ENCODE measurements at regions not wholly inside any gene's neighbourhood (a gene's known extent, or its start where the extent isn't known, plus 50 kb on each side); places are given as distances from the start of the nearest gene placed in this dataset.

GRCh38 chr20:52410731-52411234 lies 219.2 kb upstream of the ZFP64 start:
- in situ Hi-C loops (cut with HindIII; ENCODE audit: low pct_unique_long_range_greater_than_20kb, low sequenced_read_pairs) (no loop called here), intact Hi-C loops (cut with micrococcal nuclease; ENCODE audit: unreplicated experiment) (no loop called here)
- Histone ChIP-seq H3K9me3 (ENCODE audit: control insufficient read depth, insufficient read depth, low read depth, low read length) (no peaks in the 10 kb centered on the region), H3K4me3 (ENCODE audit: low read depth in 2 of 2, low read length in 2 of 2) (no peak overlapping the region), H3K27me3 (ENCODE audit: control insufficient read depth, insufficient read depth, low read length) (no peaks in the 10 kb centered on the region), H3K36me3 (ENCODE audit: control insufficient read depth, insufficient read depth, low read length) (no peaks in the 10 kb centered on the region), H3K27ac (ENCODE audit: low read length) (no peak overlapping the region), H3K4me1 (ENCODE audit: control insufficient read depth, insufficient read depth, low read length) (no peaks in the 10 kb centered on the region)
- ChIA-PET CTCF (interaction anchor here (0.7 kb wide), 1 partner anchor 304 kb away, joined by 6 read pairs; no protein-coding TSS in a partner anchor), POLR2A (no interaction called here)
- ATAC-seq = no peak
- no TSS peak for BruUV-seq (replicated peaks)
- no peak for TF ChIP-seq SIN3A (IDR thresholded peaks at IDR 0.05; ENCODE audit: borderline replicate concordance, insufficient read depth, low read depth, low read length)
- no peak for TF ChIP-seq CTCF (IDR thresholded peaks at IDR 0.05)
- TF ChIP-seq TCF7L2 (IDR thresholded peaks at IDR 0.05; ENCODE audit: low read depth, low read length) = no peak
- no peak for TF ChIP-seq REST (IDR thresholded peaks at IDR 0.05; ENCODE audit: insufficient read depth in 1 of 2, low read depth in 2 of 2, low read length in 1 of 2)
- no peak for TF ChIP-seq POLR2AphosphoS5 (IDR thresholded peaks at IDR 0.05; ENCODE audit: low read depth, low read length)
- no peak for DNase-seq (ENCODE audit: low read depth, low spot score)

- CTCF ChIA-PET = no interaction called here
- ATAC-seq = no peak
- Histone ChIP-seq H3K9me3 (ENCODE audit: control insufficient read depth, insufficient read depth, low read depth, low read length) (no peaks in the 10 kb centered on the region), H3K4me1 (ENCODE audit: control insufficient read depth, insufficient read depth, low read length) (no peaks in the 10 kb centered on the region), H3K36me3 (ENCODE audit: control insufficient read depth, insufficient read depth, low read length) (no peaks in the 10 kb centered on the region), H3K27ac (ENCODE audit: low read length) (no peak overlapping the region), H3K27me3 (ENCODE audit: control insufficient read depth, insufficient read depth, low read length) (no peaks in the 10 kb centered on the region), H3K4me3 (ENCODE audit: low read depth in 2 of 2, low read length in 2 of 2) (no peak overlapping the region)
- POLR2A ChIA-PET = no interaction called here
- in situ Hi-C loops (cut with HindIII; ENCODE audit: low pct_unique_long_range_greater_than_20kb, low sequenced_read_pairs) = no loop called here
- DNase-seq (ENCODE audit: low read depth, low spot score) = no peak
- BruUV-seq (replicated peaks) = no TSS peak
- no peak for TF ChIP-seq CTCF (IDR thresholded peaks at IDR 0.05)
- TF ChIP-seq SIN3A (IDR thresholded peaks at IDR 0.05; ENCODE audit: borderline replicate concordance, insufficient read depth, low read depth, low read length) = no peak
- TF ChIP-seq REST (IDR thresholded peaks at IDR 0.05; ENCODE audit: insufficient read depth in 1 of 2, low read depth in 2 of 2, low read length in 1 of 2) = no peak
- intact Hi-C loops (cut with micrococcal nuclease; ENCODE audit: unreplicated experiment) = no loop called here
Measured at GRCh38 chr20:52410182-52410647, 218.6 kb upstream of the ZFP64 start.
